ENCODE measurements at regions not wholly inside any gene's neighbourhood (a gene's known extent, or its start where the extent isn't known, plus 50 kb on each side); places are given as distances from the start of the nearest gene placed in this dataset.

DNA sequence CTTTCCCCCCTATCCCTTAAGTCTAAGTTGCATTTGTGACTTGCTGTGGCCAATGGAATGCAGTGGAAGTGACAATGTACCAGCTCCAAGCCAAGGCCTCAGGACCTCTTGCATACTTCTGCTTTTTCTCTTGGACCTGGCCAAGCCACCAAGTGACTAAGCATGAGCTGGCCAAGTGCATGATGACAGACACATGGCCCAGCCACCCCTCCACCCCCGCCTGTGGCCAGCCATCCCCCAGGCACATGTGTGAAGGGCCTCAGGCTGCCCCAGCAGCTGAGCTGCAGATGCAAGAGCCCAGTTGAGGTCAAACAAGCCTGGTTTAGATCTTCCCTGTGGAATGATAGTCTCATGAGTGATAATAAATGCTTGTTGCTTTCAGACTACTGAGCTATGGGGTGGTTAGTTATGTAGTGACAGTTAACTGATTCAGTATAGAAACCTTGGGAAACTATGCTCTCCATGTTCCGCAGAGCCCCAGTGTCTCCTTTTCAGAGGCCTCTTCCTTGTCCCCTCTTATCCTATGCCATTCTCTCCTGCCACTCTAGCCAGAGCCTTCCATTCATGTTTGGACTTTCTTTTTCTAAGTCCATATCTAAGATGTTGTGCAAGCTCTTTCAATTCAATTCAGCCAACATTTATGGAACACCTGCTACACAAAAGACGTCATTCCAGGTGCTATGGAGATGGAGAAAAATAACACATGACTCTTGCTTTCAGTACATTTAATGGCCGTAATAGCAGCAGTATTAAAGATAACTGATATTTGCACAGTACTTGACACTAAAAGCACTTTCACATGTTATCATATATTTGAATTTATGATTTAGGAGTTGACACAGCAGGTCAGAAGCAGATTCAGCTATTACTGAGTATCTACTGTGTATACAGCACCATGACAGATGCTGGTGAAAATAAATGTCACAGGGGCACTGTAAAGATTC is 55.5 kb upstream of the LOXL4 start:
- DNase-seq (peak; percentile 21 to 71 (median 34)), ATAC-seq (peak; percentile 80)
- H3K9me3 ChIP-seq = no peaks in the 10 kb centered on the region
- TF ChIP-seq CTCF (IDR thresholded peaks at IDR 0.05) = no peak
- intact Hi-C loops (cut with DNase I, micrococcal nuclease) = no loop called here
- no peak overlapping the region for H3K4me3 ChIP-seq
- no peaks in the 10 kb centered on the region for H3K36me3 ChIP-seq (ENCODE audit: low read depth)
- no peaks in the 10 kb centered on the region for H3K4me1 ChIP-seq (ENCODE audit: low read depth)

DNA sequence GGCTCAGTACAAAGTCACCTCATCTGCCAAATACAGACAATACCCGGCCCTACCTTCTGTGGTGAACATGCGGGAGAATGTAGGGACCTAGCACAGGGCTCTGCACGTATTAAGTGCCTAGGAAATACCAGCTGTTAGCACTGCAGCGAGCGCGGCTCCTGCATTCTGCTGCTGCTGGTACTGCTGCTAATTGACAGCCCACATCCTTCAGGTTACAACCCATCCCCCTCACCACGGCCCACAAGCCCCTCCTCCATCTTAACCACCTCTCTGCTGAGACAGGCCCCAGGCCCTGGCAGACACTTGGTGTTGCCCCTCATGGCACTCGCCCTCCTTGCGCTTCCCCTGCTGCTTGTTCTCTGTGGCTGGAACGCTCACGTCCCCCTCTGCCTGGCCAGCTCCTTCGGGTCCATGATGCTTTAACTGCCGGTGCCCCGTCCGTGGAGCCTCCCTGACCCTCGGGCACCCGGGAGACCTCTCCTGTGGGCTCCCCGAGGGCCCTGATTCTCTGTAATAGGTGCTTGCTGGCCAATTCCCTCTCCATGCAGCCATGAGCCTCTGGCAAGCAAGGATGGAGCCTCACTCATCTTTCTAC is 53.3 kb upstream of the LOXL4 start:
- Histone ChIP-seq H3K36me3 (ENCODE audit: low read depth) (no peaks in the 10 kb centered on the region), H3K9me3 (no peaks in the 10 kb centered on the region), H3K4me3 (no peak overlapping the region), H3K4me1 (ENCODE audit: low read depth) (no peaks in the 10 kb centered on the region)
- ATAC-seq = no peak
- TF ChIP-seq CTCF (IDR thresholded peaks at IDR 0.05) = no peak
- no peak for DNase-seq
- intact Hi-C loops (cut with DNase I, micrococcal nuclease) = no loop called here

GRCh38 chr10:98320486-98321185 is 52.6 kb upstream of the LOXL4 start:
- Histone ChIP-seq H3K4me3 (no peak overlapping the region), H3K36me3 (ENCODE audit: low read depth) (no peaks in the 10 kb centered on the region), H3K4me1 (ENCODE audit: low read depth) (no peaks in the 10 kb centered on the region), H3K9me3 (no peaks in the 10 kb centered on the region)
- no peak for TF ChIP-seq CTCF (IDR thresholded peaks at IDR 0.05)
- intact Hi-C loops (cut with DNase I, micrococcal nuclease) = no loop called here
- ATAC-seq = no peak
- no peak for DNase-seq

DNA sequence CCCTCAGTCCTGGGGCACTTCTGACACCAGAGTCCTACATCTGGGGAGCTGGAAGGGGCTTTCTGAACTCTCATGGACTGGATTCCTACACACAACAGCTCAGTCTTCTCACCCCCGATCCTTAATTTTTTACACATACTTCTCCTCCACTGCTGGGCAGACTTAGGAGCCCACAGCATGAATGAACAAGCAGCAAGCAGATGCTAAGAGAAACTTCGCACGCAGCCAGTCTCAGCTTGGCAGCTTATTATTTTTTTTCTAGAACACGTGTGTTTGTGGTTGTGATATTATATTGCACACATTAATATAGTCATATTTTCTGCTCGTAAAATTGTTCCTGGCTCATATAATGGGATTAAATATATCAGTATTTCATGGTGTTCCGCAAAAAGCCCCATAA is 50.9 kb upstream of the LOXL4 start:
- Histone ChIP-seq H3K36me3 (ENCODE audit: low read depth) (no peaks in the 10 kb centered on the region), H3K9me3 (no peaks in the 10 kb centered on the region), H3K4me3 (no peak overlapping the region), H3K4me1 (ENCODE audit: low read depth) (no peaks in the 10 kb centered on the region)
- TF ChIP-seq CTCF (IDR thresholded peaks at IDR 0.05) = no peak
- ATAC-seq = no peak
- intact Hi-C loops (cut with DNase I, micrococcal nuclease) = no loop called here
- no peak for DNase-seq
